Loucy (cell line): ENCODE measurements at regions not wholly inside any gene's neighbourhood (a gene's known extent, or its start where the extent isn't known, plus 50 kb on each side); places are given as distances from the start of the nearest gene placed in this dataset.

Experiments
- CTCF ChIP-seq: fragments of 200-600 bp; sonication (generic); conservative IDR thresholded peaks from 2 replicates; pipeline ENCODE4 v1.5.1; 2014; ENCODE audit warnings: mild to moderate bottlenecking, antibody characterized with exemption, low read length
- EZH2phosphoT487 ChIP-seq: fragments of 200-600 bp; IDR thresholded peaks from 2 replicates; pipeline ENCODE4 v1.6.1; 2018; ENCODE audit warnings: antibody characterized with exemption, mild to moderate bottlenecking, moderate library complexity, borderline replicate concordance

- TF ChIP-seq CTCF (no peak), EZH2phosphoT487 (no peak)
These were observed 855.2 kb downstream of the FSCB start for GRCh38 chr14:43651896-43652295.
